Upper lobe of left lung (tissue), 6 donors: ENCODE measurements at regions not wholly inside any gene's neighbourhood (a gene's known extent, or its start where the extent isn't known, plus 50 kb on each side); places are given as distances from the start of the nearest gene placed in this dataset.

ENCODE experiments used
- ATAC-seq, 2 donors: fragments of 200-7000 bp; cut with Tn5 transposase; one replicate each; pipeline ENCODE4 v1.9.1; 2022; ENCODE audit warnings: mild to moderate bottlenecking in 2 of 2, moderate library complexity in 2 of 2; ENCODE audit not compliant: low FRiP score in 2 of 2
- DNase-seq, 2 donors: peaks; one replicate each; pipeline ENCODE4 v3.0.0-alpha.2; 2019 to 2020
- H3K27ac ChIP-seq, 4 donors: fragments of 200-600 bp; sonication (generic); one replicate each; pipeline ENCODE4 v1.5.1; 2016 to 2019
- H3K27me3 ChIP-seq, 4 donors: fragments of 200-600 bp; sonication (generic); one replicate each; pipeline ENCODE4 v1.5.1; 2017 to 2019
- H3K36me3 ChIP-seq, 4 donors: fragments of 200-600 bp; sonication (generic); one replicate each; pipeline ENCODE4 v1.5.1; 2016 to 2019
- H3K4me1 ChIP-seq, 4 donors: fragments of 200-600 bp; sonication (generic); one replicate each; pipeline ENCODE4 v1.5.1; 2018 to 2019
- H3K4me3 ChIP-seq, 4 donors: fragments of 200-600 bp; sonication (generic); one replicate each; pipeline ENCODE4 v1.5.1; 2017 to 2019; ENCODE audit warnings: mild to moderate bottlenecking in 2 of 4, moderate library complexity in 1 of 4
- H3K9me3 ChIP-seq, 4 donors: fragments of 200-600 bp; sonication (generic); one replicate each; pipeline ENCODE4 v1.5.1; 2018 to 2019
- CTCF ChIP-seq, 6 experiments: fragments of 450-650 bp in 4 of 6; fragments of 200-600 bp in 2 of 6; sonication (generic) in 2 of 6; IDR thresholded peaks; one replicate each; pipeline ENCODE4 v1.5.1; 2016 to 2019; ENCODE audit warnings: antibody characterized with exemption in 6 of 6
- EP300 ChIP-seq, 4 donors: sonication (generic); formaldehyde crosslinking; IDR thresholded peaks; one replicate each; pipeline ENCODE4 v1.5.1; 2017; ENCODE audit warnings: antibody characterized with exemption in 4 of 4, control low read depth in 2 of 4
- POLR2A ChIP-seq, 4 donors: fragments of 450-650 bp; IDR thresholded peaks; one replicate each; pipeline ENCODE4 v1.5.1; 2016 to 2017; ENCODE audit warnings: antibody characterized with exemption in 4 of 4, mild to moderate bottlenecking in 2 of 4
- POLR2AphosphoS5 ChIP-seq, 2 donors: sonication (generic); formaldehyde crosslinking; IDR thresholded peaks; one replicate each; pipeline ENCODE4 v1.5.1; 2017; ENCODE audit warnings: antibody characterized with exemption in 2 of 2
- WGBS, 2 donors: methylation state at CpG; one replicate each; pipeline ENCODE4 v1.1.5; 2017 to 2018; 5-methylcytosine and 5-hydroxymethylcytosine counted together
- donor health status: DM: no; HTN: no; CAD: no; lungs with moderate emphysema.
- donor health status: DM: no; HTN: yes; CAD: no; lungs with severe emphysema.

- no peak for DNase-seq
- no peaks in the 10 kb centered on the region for H3K27me3 ChIP-seq
- H3K27ac ChIP-seq, result no peak overlapping the region
- no peak overlapping the region for H3K4me3 ChIP-seq
- no peaks in the 10 kb centered on the region for H3K4me1 ChIP-seq
- WGBS, 2 donors, result 98 to 100% methylated on average over 3 of the region's 3 CpGs
- H3K36me3 ChIP-seq, result no peaks in the 10 kb centered on the region
- ATAC-seq, result no peak
- no peaks in the 10 kb centered on the region for H3K9me3 ChIP-seq
- TF ChIP-seq CTCF (IDR thresholded peaks at IDR 0.05), result no peak
- TF ChIP-seq EP300 (IDR thresholded peaks at IDR 0.05), result no peak
- TF ChIP-seq POLR2AphosphoS5 (IDR thresholded peaks at IDR 0.05), result no peak
- no peak for TF ChIP-seq POLR2A (IDR thresholded peaks at IDR 0.05)
These were observed 188.8 kb upstream of the KHDRBS2 start for GRCh38 chr6:62474793-62475192.

- TF ChIP-seq POLR2AphosphoS5 (IDR thresholded peaks at IDR 0.05) (no peak), POLR2A (IDR thresholded peaks at IDR 0.05) (no peak), CTCF (IDR thresholded peaks at IDR 0.05) (no peak)
- WGBS, 2 donors, result 43 to 87% methylated on average over 2 of the region's 2 CpGs
These were observed 180.6 kb upstream of the KHDRBS2 start for GRCh38 chr6:62466607-62467006.

GRCh38 chr6:62465206-62465605, 179.2 kb upstream of the KHDRBS2 start:
- Histone ChIP-seq H3K4me1 (no peaks in the 10 kb centered on the region), H3K9me3 (no peaks in the 10 kb centered on the region), H3K4me3 (no peak overlapping the region), H3K27me3 (no peaks in the 10 kb centered on the region), H3K27ac (no peak overlapping the region), H3K36me3 (no peaks in the 10 kb centered on the region)
- DNase-seq, result no peak
- WGBS, 2 donors, result 40 to 48% methylated on average over 2 of the region's 2 CpGs
- ATAC-seq, result no peak
- TF ChIP-seq POLR2AphosphoS5 (IDR thresholded peaks at IDR 0.05) (no peak), EP300 (IDR thresholded peaks at IDR 0.05) (no peak), POLR2A (IDR thresholded peaks at IDR 0.05) (no peak), CTCF (IDR thresholded peaks at IDR 0.05) (no peak)

More at GRCh38 chr6:62466607-62467006, 180.6 kb upstream of the KHDRBS2 start:
- Histone ChIP-seq H3K4me3 (no peak overlapping the region), H3K4me1 (no peaks in the 10 kb centered on the region), H3K27ac (no peak overlapping the region), H3K9me3 (no peaks in the 10 kb centered on the region), H3K27me3 (no peaks in the 10 kb centered on the region), H3K36me3 (no peaks in the 10 kb centered on the region)
- no peak for ATAC-seq
- no peak for DNase-seq

- no peak for DNase-seq
- H3K4me1 ChIP-seq, result no peaks in the 10 kb centered on the region
- no peaks in the 10 kb centered on the region for H3K27me3 ChIP-seq
- H3K9me3 ChIP-seq, result no peaks in the 10 kb centered on the region
- WGBS, 2 donors, result 67 to 97% methylated on average over 2 of the region's 2 CpGs
- no peak overlapping the region for H3K4me3 ChIP-seq
- TF ChIP-seq CTCF (IDR thresholded peaks at IDR 0.05), result no peak
- TF ChIP-seq EP300 (IDR thresholded peaks at IDR 0.05), result no peak
- no peak for TF ChIP-seq POLR2AphosphoS5 (IDR thresholded peaks at IDR 0.05)
- no peak for TF ChIP-seq POLR2A (IDR thresholded peaks at IDR 0.05)
- no peak for ATAC-seq
- H3K27ac ChIP-seq, result no peak overlapping the region
- no peaks in the 10 kb centered on the region for H3K36me3 ChIP-seq
These were observed 166.6 kb upstream of the KHDRBS2 start for GRCh38 chr6:62452586-62452985.

- Histone ChIP-seq H3K27me3 (no peaks in the 10 kb centered on the region), H3K36me3 (no peaks in the 10 kb centered on the region), H3K4me1 (no peaks in the 10 kb centered on the region), H3K9me3 (no peaks in the 10 kb centered on the region), H3K4me3 (no peak overlapping the region), H3K27ac (no peak overlapping the region)
- DNase-seq (no peak), ATAC-seq (no peak)
- TF ChIP-seq EP300 (IDR thresholded peaks at IDR 0.05) (no peak), POLR2A (IDR thresholded peaks at IDR 0.05) (no peak), POLR2AphosphoS5 (IDR thresholded peaks at IDR 0.05) (no peak), CTCF (IDR thresholded peaks at IDR 0.05) (no peak)
- WGBS, 2 donors, result 52 to 67% methylated on average over 2 of the region's 2 CpGs
These were observed 160.8 kb upstream of the KHDRBS2 start for GRCh38 chr6:62446647-62447316.
